HG03520 (cell line): ENCODE measurements at regions not wholly inside any gene's neighbourhood (a gene's known extent, or its start where the extent isn't known, plus 50 kb on each side); places are given as distances from the start of the nearest gene placed in this dataset.

Experiments
- ATAC-seq: cut with Tn5 transposase; IDR thresholded peaks from one replicate; pipeline ENCODE4 v1.9.1; 2021; ENCODE audit warnings: mild to moderate bottlenecking, moderate library complexity; ENCODE audit not compliant: unreplicated experiment

DNA sequence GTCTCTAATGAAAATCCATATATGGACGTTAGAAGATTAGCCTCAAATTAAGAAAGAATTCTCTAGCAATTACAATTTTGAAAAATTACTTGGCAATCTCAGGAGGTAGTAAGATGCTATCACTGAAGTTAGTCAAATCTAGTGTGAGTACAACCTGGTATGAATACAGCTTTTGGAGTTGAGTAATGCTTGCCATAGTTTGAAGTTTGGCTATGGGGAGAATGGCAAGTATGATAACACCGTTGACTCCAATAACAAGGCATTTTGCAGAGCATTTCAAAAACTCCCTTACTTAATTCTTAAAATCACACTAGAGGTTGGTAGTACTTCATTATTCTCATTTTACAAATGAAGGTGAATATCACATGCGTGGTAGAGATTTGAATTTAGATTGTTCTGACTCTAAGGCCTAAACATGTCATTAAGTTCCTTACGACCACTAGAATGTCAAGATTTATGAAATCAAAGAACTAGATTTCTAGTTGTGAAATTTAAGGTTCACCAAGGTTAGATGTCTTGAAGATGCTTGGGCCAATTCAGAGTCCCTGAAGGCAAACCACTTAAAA is 355.4 kb downstream of the ETS1 start:
- ATAC-seq: no peak

DNA sequence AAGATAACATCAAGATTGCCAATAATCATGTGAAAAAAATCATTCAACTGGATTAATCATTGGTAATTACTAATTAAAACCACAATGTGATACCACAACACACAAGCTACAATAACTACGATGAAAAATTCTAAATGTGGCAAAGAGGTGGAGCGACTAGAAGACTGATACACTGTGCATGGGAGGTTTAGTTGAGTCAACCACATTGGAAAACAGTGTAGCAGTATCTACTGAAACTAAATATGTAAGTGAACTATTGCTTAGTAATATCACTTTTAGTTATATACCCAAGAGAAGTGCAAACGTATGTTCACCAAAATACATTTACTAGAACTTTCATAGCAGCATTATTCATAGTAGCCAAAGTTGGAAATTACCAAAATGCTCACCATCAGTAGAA is 359.9 kb downstream of the ETS1 start:
- ATAC-seq: no peak

DNA sequence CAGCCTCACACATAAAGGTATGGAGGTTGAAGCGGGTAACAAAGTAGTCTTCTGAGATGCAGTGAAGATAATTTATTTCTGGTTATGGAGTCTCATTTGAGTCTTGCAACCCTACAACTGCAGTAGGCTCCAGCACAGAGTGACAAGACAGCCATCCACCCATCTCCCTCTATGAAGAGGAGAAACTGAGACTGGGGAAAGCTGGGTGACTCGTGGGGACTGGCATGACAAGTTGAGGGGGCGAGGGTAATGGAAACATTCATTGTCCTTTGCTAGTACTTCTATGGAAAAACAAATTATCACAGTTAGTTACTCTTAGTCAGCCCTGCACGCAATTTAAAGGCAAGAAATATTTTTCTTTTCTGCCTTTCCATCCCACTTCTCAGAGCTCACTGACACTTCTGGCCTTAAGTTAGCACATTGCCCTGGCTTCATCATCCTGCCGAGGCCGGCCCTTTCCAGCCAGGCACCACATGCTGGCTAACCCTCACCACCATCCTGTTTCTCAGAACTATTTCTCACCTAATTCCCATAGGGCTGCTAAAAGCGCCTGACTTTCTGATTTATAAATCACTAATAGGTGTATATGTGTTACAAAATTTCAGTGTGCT is 361.1 kb downstream of the ETS1 start:
- ATAC-seq: no peak

DNA sequence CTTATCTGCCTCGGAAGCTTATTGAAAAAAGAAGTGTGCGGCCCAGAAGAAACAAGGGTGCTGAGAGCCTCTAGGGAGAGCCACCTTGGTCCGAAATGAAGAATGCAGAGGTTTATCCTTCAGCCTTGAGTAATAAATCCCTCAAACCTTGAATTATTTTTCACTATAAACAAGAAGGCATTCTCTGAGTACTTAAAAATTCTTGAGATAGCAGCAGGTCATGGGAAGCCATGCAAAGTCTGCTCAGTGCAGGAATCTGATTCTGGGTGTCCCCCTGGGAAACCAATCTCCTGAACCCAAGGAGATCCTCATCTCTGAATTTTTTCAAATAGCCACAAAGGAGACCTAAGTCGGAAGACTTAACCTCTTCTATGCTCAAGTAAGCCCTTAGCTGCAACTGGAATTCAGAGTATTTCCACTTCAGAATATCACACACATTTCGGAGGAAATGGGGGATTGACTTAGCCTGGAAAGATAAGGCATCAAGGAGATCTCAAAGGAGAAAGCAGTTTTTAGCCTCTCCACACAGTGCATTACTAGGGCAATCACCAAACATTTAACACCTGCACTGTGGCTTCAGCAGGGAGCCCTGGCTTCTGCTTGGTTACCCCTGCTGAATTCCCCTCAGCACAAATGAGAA is 365.0 kb downstream of the ETS1 start:
- ATAC-seq: no peak

DNA sequence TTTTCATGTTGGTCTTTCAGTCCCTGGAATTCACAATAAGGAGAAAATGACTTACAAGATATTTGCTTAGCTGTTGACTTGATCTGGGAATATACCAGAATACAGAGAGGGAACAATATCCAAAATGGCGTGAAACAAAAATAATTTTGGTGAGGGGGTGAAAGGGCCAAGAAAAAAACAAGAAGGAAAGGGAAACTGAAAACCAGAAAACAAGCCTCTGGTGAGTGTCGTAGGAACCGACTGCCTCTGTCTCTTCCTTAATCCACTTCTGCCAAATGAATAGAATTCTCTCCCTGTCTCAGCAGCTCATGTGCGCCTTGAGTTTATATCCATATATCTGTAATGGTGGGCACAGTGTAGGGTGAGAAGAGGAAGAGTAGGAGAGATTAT is 367.6 kb downstream of the ETS1 start:
- no peak for ATAC-seq

DNA sequence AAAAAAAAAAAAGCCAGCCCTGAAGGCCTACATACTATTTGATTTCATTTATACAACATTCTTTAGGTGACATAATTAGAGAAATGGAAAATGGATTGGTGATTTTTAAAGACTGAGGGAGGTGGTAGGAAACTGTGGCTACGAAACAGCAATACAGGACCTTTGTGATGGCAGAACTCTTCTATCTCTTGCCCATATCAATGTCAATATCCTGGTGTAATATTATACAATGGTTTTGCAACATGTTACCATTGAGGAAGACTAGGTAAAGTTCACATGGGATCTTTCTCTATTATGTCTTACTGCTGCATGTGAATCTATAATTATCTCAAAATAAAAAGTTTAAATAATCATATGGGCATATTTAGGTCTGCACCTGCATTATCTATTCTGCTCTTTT is 371.2 kb downstream of the ETS1 start:
- no peak for ATAC-seq

DNA sequence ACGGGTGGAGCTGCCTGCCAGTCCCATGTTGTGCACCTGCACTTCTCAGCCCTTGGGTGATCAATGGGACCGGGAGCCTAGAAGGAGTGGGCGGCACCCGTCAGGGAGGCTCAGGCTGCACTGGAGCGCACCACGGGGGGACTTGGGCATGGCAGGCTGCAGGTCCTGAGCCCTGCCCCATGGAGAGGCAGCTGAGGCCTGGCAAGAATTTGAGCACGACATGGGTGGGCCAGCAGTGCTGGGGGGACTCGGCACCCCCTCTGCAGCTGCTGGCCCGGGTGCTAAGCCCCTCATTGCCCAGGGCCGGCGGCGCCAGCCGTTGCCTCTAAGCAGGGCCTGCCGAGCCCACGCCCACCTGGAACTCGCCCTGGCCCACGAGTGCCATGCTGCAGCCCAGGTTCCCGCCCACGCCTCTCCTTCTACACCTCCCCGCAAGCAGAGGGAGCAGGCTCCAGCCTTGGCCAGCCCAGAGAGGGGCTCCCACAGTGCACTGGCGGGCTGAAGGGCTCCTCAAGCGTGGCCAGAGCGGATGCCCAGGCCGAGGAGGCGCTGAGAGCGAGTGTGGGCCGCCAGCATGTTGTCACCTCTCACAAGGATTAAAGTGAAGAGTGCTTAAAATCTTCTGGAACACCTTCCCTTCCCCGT is 372.0 kb downstream of the ETS1 start:
- ATAC-seq: no peak

DNA sequence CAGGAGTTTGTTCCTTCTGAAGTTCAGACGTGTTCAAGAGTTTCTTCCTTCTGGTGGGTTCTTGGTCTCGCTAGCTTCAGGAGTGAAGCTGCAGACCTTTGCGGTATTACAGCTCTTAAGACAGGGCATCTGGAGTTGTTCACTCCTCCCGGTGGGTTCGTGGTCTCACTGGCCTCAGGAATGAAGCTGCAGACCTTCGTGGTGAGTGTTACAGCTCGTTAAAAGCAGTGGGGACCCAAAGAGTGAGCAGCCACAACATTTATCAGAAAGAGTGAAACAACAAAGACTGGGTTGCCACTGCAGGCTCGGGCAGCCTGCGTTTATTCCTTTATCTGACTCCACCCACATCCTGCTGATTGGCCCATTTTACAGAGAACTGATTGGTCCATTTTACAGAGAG is 373.1 kb downstream of the ETS1 start:
- no peak for ATAC-seq

DNA sequence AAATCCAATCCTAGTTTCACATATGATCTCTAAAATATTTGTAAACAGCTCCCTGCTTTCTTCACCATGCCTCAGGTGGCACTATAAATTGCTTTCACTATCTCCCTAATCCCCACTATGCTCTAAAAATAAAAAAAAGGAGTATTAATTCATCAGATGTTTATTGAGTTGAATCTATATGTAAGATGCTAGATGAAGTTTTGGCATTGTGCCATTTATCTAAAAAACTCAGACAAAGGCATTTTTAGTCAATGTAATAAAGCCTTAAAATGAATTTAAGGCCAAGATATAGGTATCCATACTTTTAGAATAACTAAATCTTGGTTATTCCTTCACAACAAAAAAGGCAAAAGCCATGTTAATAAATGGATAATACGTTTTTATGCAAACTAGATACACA is 373.9 kb downstream of the ETS1 start:
- no peak for ATAC-seq

DNA sequence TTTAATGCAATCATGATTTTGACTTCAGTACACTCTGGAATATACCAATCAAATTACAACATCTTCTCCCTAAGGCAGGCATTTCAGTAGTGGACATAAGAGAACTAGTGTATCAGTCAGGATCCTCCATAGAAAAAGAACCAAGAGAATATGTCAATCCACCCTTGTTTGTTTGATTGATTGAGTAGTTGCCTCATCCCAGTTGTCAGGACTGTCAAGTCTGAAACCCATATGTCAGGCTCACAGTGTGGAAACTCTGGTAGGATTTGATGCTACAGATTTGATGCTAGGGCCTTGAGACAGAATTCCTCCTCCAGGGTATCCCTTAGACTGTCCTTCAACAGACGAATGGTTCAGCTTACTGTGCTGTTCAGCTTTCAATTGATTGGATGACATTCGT is 375.0 kb downstream of the ETS1 start:
- ATAC-seq: no peak

DNA sequence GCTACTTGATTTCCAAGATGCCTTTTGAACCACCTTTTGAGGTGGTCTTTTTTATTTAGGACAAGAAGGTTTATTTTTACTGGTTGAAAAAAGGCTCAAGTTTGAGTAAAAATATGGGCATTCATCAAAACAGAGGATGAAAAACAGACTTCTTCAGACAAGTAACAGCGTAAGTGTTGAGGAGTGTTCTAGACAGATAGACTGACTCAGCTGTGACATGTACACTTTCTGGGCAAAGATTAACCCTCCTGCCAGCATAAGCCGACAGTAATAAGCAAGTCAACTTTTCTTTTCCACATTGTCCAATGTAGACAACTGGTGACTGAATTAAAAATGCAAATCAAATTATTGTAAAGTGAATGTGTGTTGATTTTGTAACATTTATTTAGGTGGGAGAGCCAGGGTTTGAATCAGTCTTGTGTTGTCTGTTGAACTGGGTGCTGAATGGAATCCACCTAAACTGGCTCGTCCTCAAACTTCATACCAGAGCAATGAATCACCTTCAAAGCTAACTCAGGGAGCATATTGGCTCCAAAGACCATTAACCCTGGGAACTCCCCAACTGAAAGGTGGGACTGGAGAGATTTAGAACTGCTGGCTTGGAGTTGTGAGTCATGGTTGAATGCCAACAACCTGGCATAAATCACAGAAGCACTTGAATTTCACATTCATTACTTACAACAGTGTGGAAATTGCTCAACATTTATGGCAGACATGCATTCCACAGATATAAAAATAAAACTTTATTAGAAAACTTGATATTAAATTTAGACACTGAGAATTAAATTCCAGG is 377.0 kb downstream of the ETS1 start:
- ATAC-seq: no peak

DNA sequence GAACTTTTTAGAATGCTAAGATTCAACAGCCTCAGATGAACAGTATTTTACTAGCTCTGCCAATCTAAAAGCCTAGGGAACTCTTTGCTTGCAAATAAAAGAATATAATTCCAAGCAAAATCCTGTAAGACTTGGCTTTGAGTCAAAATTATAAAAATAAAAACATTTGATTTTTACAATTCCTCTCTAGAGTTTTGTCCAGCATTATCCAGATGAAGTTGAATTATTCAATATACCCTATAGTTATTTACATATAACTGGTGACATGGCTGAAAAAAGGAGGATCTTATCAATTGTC is 378.3 kb downstream of the ETS1 start:
- no peak for ATAC-seq

DNA sequence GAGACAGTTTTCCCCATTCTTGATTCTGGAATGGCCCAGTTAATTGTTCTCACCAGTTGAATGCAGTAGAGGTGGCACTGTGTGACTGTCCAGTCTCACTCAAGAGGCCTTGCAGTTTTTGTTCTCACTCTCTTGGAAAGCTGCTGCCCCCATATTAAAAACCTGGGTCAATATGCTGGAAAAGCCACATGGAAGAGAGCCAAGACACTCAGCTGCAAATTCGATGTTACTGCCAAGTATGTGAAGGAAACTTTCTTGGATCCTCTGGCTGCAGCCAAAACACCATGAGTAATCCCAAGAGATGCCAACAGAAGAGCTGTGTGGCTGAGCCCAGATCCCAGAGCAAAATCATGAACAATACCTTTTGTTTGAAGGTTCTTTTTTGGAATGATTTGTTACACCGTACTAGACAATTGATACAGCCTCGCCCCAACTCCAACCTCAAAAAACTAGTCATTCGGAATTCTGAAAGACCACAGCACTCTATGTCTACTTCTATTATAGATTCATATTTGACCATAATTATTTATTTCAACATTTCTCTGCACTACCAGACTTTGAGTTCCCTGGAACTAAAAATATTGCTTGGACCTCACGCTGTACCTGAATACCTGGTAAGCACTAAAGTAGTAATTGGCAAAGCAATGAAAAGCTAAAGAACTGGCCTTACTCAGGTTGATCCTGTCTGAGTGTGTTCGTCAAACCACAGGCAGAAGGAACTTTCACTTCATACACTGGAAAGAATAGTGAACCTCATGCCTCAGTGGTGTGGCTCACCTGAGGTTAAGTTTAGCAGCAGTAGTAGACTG is 378.8 kb downstream of the ETS1 start:
- ATAC-seq: no peak

DNA sequence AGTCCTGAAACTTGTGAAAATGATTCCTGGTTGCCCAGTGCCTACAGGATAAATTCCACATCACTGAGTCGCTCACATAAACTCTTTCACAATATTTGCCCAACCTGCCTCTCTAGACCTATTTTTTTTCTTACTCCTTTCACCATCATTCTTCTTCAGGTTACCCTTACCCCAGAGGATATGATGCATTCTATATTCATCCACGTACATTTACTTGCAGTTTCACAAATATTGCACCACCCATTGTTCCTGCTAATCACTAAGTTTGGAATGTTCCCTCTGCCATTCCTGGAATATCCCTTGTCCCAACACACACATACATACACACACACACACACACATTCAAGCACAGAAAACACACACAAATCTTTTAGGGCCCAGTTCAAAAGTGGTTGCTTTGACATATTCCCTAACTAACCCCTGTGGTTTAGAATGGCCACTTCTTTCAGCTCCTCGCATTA is 379.5 kb downstream of the ETS1 start:
- ATAC-seq: no peak

DNA sequence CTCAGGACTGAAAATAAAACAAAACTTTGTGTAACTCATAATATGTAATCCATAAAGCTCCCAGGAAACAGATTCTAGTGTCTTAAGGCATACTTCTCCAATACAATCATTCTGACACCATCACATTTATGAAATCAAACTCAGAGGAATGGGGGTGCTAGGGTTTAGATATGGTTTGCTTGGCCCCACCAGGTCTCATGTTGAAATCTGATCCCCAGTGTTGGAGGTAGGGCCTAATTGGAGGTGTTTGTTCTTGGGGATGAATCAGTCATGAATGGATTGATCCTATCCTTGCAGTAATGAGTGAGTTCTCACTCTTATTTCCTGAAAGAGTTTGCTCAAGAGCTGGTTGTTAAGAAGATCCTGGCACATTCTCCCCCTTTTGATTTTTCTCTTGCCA is 380.9 kb downstream of the ETS1 start:
- no peak for ATAC-seq

DNA sequence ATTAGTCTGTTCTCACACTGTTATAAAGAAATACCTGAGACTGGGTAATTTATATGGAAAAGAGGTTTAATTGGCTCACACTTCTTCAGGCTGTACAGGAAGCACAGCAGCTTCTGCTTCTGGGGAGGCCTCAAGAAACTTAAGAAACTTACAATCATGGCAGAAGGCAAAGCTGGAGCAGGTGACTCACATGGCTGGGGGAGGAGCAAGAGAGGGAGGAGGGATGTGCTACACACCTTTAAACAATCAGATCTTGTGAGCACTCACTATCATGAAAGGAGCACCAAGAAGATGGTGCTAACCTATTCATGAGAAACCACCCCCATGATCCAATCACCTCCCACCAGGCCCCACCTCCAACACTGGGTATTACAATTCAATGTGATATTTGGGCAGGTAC is 381.6 kb downstream of the ETS1 start:
- ATAC-seq: no peak

DNA sequence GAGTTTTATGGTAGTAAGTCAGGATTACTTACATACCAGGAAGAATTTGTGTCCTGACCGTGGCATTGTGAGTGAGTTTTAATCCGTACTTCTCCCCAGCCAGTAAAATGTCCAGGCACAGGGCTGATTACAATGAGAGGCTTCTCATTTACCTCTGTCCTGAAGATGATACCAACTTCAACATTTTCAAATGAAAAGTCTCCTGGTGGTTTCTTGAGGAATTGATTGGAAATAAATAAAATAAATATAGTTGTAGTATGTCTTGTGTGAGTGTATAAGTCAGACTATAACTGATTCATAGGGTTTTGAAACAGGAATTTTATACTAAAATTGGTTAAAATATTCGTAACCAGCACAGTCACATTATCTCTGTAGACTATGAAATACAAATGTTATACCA is 382.5 kb downstream of the ETS1 start:
- no peak for ATAC-seq

DNA sequence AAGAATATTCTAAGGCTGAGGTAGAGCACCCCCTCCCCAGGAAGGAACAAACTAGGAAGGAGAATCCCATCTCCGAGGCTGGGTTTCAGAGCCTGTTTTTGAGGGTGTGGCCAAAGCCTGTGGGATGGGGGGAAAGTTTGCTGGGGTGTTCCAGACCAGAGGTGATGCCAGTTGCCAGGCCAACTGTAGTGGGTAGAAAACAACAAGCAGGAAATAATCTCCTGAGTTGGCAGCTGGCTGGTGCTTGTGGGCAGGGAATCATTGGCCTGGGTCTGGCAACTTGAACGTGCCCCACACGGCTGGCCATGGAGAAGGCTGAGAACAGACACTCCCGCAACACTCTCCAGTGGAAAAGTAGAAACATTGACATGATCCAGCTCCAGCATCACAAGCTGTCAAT is 385.6 kb downstream of the ETS1 start:
- no peak for ATAC-seq

DNA sequence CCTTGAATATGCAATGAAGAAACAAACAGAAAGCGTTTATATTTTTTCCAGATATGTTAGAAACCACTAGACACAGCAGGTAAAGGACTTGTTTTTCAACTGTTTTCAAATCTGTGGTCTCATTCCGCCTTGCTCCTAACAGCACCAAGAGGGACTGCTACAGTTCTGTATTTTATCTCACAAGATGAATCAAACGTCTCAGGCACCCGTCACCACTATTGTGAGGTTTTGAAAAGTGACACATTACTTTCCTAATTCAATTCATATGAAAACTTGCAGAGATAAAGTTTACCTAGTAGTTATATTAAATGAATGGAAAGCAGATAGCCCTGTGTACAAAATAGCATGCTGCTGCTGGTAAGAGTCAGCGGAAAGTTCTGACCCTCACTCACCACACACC is 386.3 kb downstream of the ETS1 start:
- ATAC-seq: no peak

DNA sequence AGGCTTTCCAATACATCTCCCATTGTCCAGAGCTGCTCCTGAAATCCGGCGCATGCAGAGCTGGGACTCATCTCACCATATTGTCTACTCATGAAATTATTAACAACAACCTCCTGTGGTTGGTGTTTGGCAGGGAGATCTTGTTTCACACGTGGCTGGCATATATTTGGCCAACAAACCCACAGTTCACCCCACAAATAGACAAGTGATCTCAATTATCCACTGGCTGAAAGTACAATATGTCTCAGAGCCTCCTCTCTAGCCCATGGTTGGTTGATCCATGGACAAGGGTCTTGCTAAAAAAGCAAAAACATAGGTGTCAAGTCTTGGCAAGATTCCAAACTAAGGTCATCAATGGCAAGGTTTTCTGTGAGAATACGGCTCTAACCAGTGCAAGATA is 386.9 kb downstream of the ETS1 start:
- no peak for ATAC-seq

DNA sequence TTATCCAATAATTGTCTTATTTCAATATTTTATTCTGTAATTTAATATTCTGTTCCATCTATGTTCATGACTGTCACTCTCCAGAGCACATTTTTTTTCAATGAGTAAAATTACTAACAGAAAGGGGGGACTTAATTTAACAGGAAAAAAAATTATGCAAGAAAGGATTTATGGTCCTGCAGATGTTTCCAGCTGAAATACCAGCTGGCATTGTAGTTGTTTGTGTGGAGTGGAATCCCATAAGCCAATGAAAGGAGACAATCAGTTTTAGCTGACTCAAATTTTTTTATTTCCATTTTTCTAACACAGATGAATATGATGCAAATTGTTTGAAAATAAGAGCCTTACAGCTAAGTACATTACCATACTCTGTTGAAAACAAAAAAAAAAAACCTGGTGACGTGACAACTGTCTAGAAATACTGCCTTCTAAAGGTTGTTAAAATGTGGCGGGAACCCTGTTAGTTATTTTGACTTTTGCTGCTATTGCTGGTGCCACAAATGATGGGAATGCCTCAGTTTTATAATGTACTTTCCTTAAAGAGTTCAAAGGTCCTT is 389.1 kb downstream of the ETS1 start:
- ATAC-seq: no peak
